IMR-90 (cell line): ENCODE measurements at regions not wholly inside any gene's neighbourhood (a gene's known extent, or its start where the extent isn't known, plus 50 kb on each side); places are given as distances from the start of the nearest gene placed in this dataset.

Source experiments
- ATAC-seq: fragments of 200-7000 bp; cut with Tn5 transposase; 2 replicates; pipeline ENCODE4 v1.9.1; 2020; ENCODE audit warnings: low read depth, mild to moderate bottlenecking, moderate library complexity
- BruUV-seq: library from RNA; stranded (reverse); fragments of 400-500 nt; replicated peaks from 2 replicates; lab custom pipeline; 2021; lab: Mats Ljungman, UMichigan
- CTCF ChIA-PET: fragments of 300-600 bp; formaldehyde crosslinking; extraction: SDS; loops from one replicate; lab custom pipeline; 2021; ENCODE audit warnings: antibody characterized with exemption; lab: Yijun Ruan, JAX
- POLR2A ChIA-PET: fragments of 300-600 bp; sonication (Branson Sonifier 250); formaldehyde crosslinking; loops from one replicate; lab custom pipeline; 2022; ENCODE audit warnings: antibody characterized with exemption; ENCODE audit not compliant: unreplicated experiment; lab: Charles Lee
- DNase-seq: peaks from one replicate; pipeline ENCODE4 v3.0.0; 2013
- H2AFZ ChIP-seq: replicated peaks from 2 replicates; pipeline ENCODE3; 2013; ENCODE audit warnings: low read length, mild to moderate bottlenecking; ENCODE audit not compliant: poor library complexity
- H2AK5ac ChIP-seq: 2 replicates; pipeline ENCODE4 v1.6.1; 2013; ENCODE audit warnings: low read depth, low read length, inconsistent platforms
- H2AK9ac ChIP-seq: replicated peaks from 2 replicates; pipeline ENCODE3; 2013; ENCODE audit warnings: mild to moderate bottlenecking, low read depth, low read length, moderate library complexity; ENCODE audit not compliant: poor library complexity
- H2BK120ac ChIP-seq: 2 replicates; pipeline ENCODE4 v1.6.1; 2013; ENCODE audit warnings: low read depth, low read length, inconsistent platforms
- H2BK15ac ChIP-seq: 3 replicates; pipeline ENCODE4 v1.6.1; 2013; ENCODE audit warnings: low read depth, low read length, inconsistent platforms
- H2BK20ac ChIP-seq: 2 replicates; pipeline ENCODE4 v1.6.1; 2013; ENCODE audit warnings: low read depth, mild to moderate bottlenecking, inconsistent platforms, low read length, moderate library complexity
- H2BK5ac ChIP-seq: 2 replicates; pipeline ENCODE4 v1.6.1; 2013; ENCODE audit warnings: mild to moderate bottlenecking, low read depth, low read length, inconsistent platforms; ENCODE audit not compliant: poor library complexity, severe bottlenecking
- H3K14ac ChIP-seq: replicated peaks from 2 replicates; pipeline ENCODE4 v1.6.1; 2013; ENCODE audit warnings: low read depth, low read length, inconsistent platforms
- H3K18ac ChIP-seq: 2 replicates; pipeline ENCODE4 v1.6.1; 2013; ENCODE audit warnings: low read depth, low read length, control low read depth
- H3K23ac ChIP-seq: 2 replicates; pipeline ENCODE4 v1.6.1; 2013; ENCODE audit warnings: low read depth, low read length, inconsistent platforms
- H3K27ac ChIP-seq: 2 replicates; pipeline ENCODE4 v1.5.1; 2013; ENCODE audit warnings: mild to moderate bottlenecking, control low read depth, low read length; ENCODE audit not compliant: insufficient read depth
- H3K27me3 ChIP-seq: 2 replicates; pipeline ENCODE4 v1.6.1; 2013; ENCODE audit warnings: low read length; ENCODE audit not compliant: control insufficient read depth, insufficient read depth
- H3K36me3 ChIP-seq: 2 replicates; pipeline ENCODE4 v1.6.1; 2013; ENCODE audit warnings: low read length, mixed read lengths; ENCODE audit not compliant: control insufficient read depth, insufficient read depth
- H3K4ac ChIP-seq: 2 replicates; pipeline ENCODE4 v1.6.1; 2013; ENCODE audit warnings: low read depth, low read length, inconsistent platforms
- H3K4me1 ChIP-seq: 2 replicates; pipeline ENCODE4 v1.6.1; 2013; ENCODE audit warnings: low read length, mixed read lengths; ENCODE audit not compliant: control insufficient read depth, insufficient read depth
- H3K4me2 ChIP-seq: 2 replicates; pipeline ENCODE4 v1.6.1; 2013; ENCODE audit warnings: low read depth, mild to moderate bottlenecking, control low read depth, low read length, moderate library complexity
- H3K4me3 ChIP-seq: 2 replicates; pipeline ENCODE4 v1.5.1; 2013; ENCODE audit warnings: low read depth, mild to moderate bottlenecking, control low read depth, low read length, moderate library complexity; ENCODE audit not compliant: insufficient read depth
- H3K56ac ChIP-seq: 2 replicates; pipeline ENCODE4 v1.6.1; 2013; ENCODE audit warnings: low read length, inconsistent platforms; ENCODE audit not compliant: insufficient read depth; ENCODE audit errors: extremely low read depth
- H3K79me1 ChIP-seq, 2 experiments: 2 replicates each; pipeline ENCODE4 v1.6.1; 2013; ENCODE audit warnings: low read length in 2 of 2, inconsistent platforms in 1 of 2, low read depth in 1 of 2
- H3K9ac ChIP-seq: 2 replicates; pipeline ENCODE4 v1.6.1; 2013; ENCODE audit warnings: low read depth, low read length, control low read depth
- H3K9me1 ChIP-seq: 2 replicates; pipeline ENCODE4 v1.6.1; 2013; ENCODE audit warnings: low read length, inconsistent platforms; ENCODE audit not compliant: insufficient read depth
- H3K9me3 ChIP-seq: 2 replicates; pipeline ENCODE4 v1.6.1; 2013; ENCODE audit warnings: low read length; ENCODE audit not compliant: control insufficient read depth, insufficient read depth
- H4K20me1 ChIP-seq: 2 replicates; pipeline ENCODE4 v1.6.1; 2013; ENCODE audit warnings: low read length, inconsistent platforms; ENCODE audit not compliant: insufficient read depth
- H4K5ac ChIP-seq: 2 replicates; pipeline ENCODE4 v1.6.1; 2013; ENCODE audit warnings: mild to moderate bottlenecking, low read depth, low read length, control low read depth
- H4K8ac ChIP-seq, 2 experiments: 2 replicates each; pipeline ENCODE4 v1.6.1; 2013; ENCODE audit warnings: low read depth in 2 of 2, low read length in 2 of 2, control low read depth in 1 of 2, inconsistent platforms in 1 of 2
- H4K91ac ChIP-seq: 2 replicates; pipeline ENCODE4 v1.6.1; 2013; ENCODE audit warnings: low read depth, low read length, inconsistent platforms; ENCODE audit not compliant: insufficient read depth
- BHLHE40 ChIP-seq: fragments of 150-350 bp; IDR thresholded peaks from 2 replicates; pipeline ENCODE4 v1.6.1; 2016; ENCODE audit warnings: mild to moderate bottlenecking, low read depth, low read length
- CEBPB ChIP-seq: IDR thresholded peaks from 2 replicates; pipeline ENCODE4 v1.6.1; 2012; ENCODE audit warnings: low read depth, low read length, improper control_type of control experiment
- CHD1 ChIP-seq: IDR thresholded peaks from 2 replicates; pipeline ENCODE4 v1.6.1; 2012; ENCODE audit warnings: low read depth, low read length, improper control_type of control experiment
- FOS ChIP-seq: fragments of 150-350 bp; IDR thresholded peaks from 2 replicates; pipeline ENCODE4 v1.6.1; 2016; ENCODE audit warnings: low read depth, low read length
- MAFK ChIP-seq: IDR thresholded peaks from 2 replicates; pipeline ENCODE4 v1.6.1; 2012; ENCODE audit warnings: low read depth, low read length, improper control_type of control experiment
- MXI1 ChIP-seq: IDR thresholded peaks from 2 replicates; pipeline ENCODE4 v1.6.1; 2012; ENCODE audit warnings: low read depth, mild to moderate bottlenecking, low read length, moderate library complexity, borderline replicate concordance
- NFE2L2 ChIP-seq: fragments of 150-350 bp; IDR thresholded peaks from 2 replicates; pipeline ENCODE4 v1.6.1; 2016; ENCODE audit warnings: low read depth, mild to moderate bottlenecking, low read length
- RAD21 ChIP-seq: IDR thresholded peaks from 2 replicates; pipeline ENCODE4 v1.6.1; 2012; ENCODE audit warnings: low read length, improper control_type of control experiment
- RCOR1 ChIP-seq: IDR thresholded peaks from 2 replicates; pipeline ENCODE4 v1.6.1; 2012; ENCODE audit warnings: mild to moderate bottlenecking, low read length, improper control_type of control experiment; ENCODE audit not compliant: insufficient replicate concordance
- SMC3 ChIP-seq: fragments of 150-350 bp; IDR thresholded peaks from 2 replicates; pipeline ENCODE4 v1.6.1; 2016; ENCODE audit warnings: low read depth, mild to moderate bottlenecking, antibody characterized with exemption, low read length, moderate library complexity
- WGBS, 2 experiments: methylation state at CpG; one replicate each; pipeline versions ENCODE4 v1.1.5 to v1.1.7; 2013; ENCODE audit warnings: missing lambda C conversion rate in 2 of 2; ENCODE audit not compliant: insufficient read length in 1 of 2; ENCODE audit errors: extremely low coverage in 2 of 2; 5-methylcytosine and 5-hydroxymethylcytosine counted together
- dilution Hi-C: fragments of 300-500 bp; cut with HindIII; formaldehyde crosslinking; loops from one replicate; pipeline ENCODE4 v1.14.3; 2018; ENCODE audit warnings: low sequenced_read_pairs; ENCODE audit not compliant: unreplicated experiment
- in situ Hi-C: fragments of 300-500 bp; cut with MboI; formaldehyde crosslinking; loops from 3 replicates; pipeline ENCODE4 v1.14.3; 2019; ENCODE audit warnings: low sequenced_read_pairs, inconsistent platforms, mixed read lengths
- intact Hi-C: fragments of 100-400 bp; cut with micrococcal nuclease; formaldehyde crosslinking; loops from 2 replicates; pipeline ENCODE4 v1.10.0; 2022
- TF ChIP-seq, protein P1 (sequence below): fragments of 150-350 bp; IDR thresholded peaks from 2 replicates; pipeline ENCODE4 v1.6.1; 2016; ENCODE audit warnings: low read depth, mild to moderate bottlenecking, low read length, moderate library complexity, borderline replicate concordance
- TF ChIP-seq, protein P2 (sequence below): conservative IDR thresholded peaks from 2 replicates; pipeline ENCODE4 v1.5.1; 2012; ENCODE audit warnings: mild to moderate bottlenecking, low read depth, low read length, improper control_type of control experiment

DNA sequence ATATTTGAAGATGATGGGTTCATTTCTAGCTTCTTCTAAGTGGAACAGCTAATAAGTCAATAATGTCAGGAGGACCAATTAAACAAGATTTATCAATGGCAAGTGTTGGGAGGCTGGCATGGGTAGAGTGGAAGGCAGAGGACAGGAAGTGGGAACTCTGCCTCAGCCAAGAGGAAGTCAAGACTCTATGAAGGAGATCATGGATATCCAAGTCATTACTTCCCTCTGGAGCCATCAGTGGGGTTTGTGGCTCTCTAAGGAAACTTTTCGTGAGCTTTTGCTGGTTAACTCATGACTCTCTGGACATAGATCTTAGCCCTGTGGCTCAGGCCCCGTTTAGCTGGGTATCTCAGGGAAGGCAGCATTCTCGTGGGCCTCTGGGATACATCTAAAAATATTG is 410.4 kb upstream of the ID2 start:
- no peak overlapping the region for H4K91ac ChIP-seq
- H3K9me1 ChIP-seq = no peaks in the 10 kb centered on the region
- CTCF ChIA-PET = no interaction called here
- no peak for TF ChIP-seq NFE2L2
- TF ChIP-seq, protein P1, sequence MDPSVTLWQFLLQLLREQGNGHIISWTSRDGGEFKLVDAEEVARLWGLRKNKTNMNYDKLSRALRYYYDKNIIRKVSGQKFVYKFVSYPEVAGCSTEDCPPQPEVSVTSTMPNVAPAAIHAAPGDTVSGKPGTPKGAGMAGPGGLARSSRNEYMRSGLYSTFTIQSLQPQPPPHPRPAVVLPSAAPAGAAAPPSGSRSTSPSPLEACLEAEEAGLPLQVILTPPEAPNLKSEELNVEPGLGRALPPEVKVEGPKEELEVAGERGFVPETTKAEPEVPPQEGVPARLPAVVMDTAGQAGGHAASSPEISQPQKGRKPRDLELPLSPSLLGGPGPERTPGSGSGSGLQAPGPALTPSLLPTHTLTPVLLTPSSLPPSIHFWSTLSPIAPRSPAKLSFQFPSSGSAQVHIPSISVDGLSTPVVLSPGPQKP = no peak
- TF ChIP-seq CEBPB = no peak
- TF ChIP-seq, protein P2, sequence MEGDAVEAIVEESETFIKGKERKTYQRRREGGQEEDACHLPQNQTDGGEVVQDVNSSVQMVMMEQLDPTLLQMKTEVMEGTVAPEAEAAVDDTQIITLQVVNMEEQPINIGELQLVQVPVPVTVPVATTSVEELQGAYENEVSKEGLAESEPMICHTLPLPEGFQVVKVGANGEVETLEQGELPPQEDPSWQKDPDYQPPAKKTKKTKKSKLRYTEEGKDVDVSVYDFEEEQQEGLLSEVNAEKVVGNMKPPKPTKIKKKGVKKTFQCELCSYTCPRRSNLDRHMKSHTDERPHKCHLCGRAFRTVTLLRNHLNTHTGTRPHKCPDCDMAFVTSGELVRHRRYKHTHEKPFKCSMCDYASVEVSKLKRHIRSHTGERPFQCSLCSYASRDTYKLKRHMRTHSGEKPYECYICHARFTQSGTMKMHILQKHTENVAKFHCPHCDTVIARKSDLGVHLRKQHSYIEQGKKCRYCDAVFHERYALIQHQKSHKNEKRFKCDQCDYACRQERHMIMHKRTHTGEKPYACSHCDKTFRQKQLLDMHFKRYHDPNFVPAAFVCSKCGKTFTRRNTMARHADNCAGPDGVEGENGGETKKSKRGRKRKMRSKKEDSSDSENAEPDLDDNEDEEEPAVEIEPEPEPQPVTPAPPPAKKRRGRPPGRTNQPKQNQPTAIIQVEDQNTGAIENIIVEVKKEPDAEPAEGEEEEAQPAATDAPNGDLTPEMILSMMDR = no peak
- TF ChIP-seq MXI1 = no peak
- no peak for TF ChIP-seq CHD1
- no peak for TF ChIP-seq MAFK
- TF ChIP-seq RCOR1 = no peak
- no peak for TF ChIP-seq RAD21
- no peak for TF ChIP-seq SMC3
- TF ChIP-seq FOS = no peak
- no peak for TF ChIP-seq BHLHE40
- no peak overlapping the region for H3K4ac ChIP-seq
- H2AK9ac ChIP-seq = no peak overlapping the region
- ATAC-seq (no peak), DNase-seq (no peak)
- POLR2A ChIA-PET = no interaction called here
- in situ Hi-C loops (no loop called here), dilution Hi-C loops (no loop called here), intact Hi-C loops (no loop called here)
- H3K27ac ChIP-seq = no peak overlapping the region
- H2BK15ac ChIP-seq = no peak overlapping the region
- H3K36me3 ChIP-seq = no peaks in the 10 kb centered on the region
- H3K14ac ChIP-seq = no peak overlapping the region
- no peak overlapping the region for H3K56ac ChIP-seq
- H4K5ac ChIP-seq = no peak overlapping the region
- H2BK120ac ChIP-seq = no peak overlapping the region
- H2BK5ac ChIP-seq = no peak overlapping the region
- H3K9me3 ChIP-seq = peaks cover 4% of the 10 kb centered on the region; the same call in 1 of the 2 replicates
- H2BK20ac ChIP-seq = no peak overlapping the region
- no CpG with 5 or more reads among the region's 3 CpGs for WGBS, 2 experiments
- no peaks in the 10 kb centered on the region for H4K20me1 ChIP-seq
- no peak overlapping the region for H3K9ac ChIP-seq
- no TSS peak for BruUV-seq
- peaks cover 2% of the 10 kb centered on the region for H3K27me3 ChIP-seq
- H3K4me2 ChIP-seq = no peak overlapping the region
- H3K4me1 ChIP-seq = no peaks in the 10 kb centered on the region
- H2AFZ ChIP-seq = no peak overlapping the region
- H3K79me1 ChIP-seq = no peaks in the 10 kb centered on the region
- no peak overlapping the region for H2AK5ac ChIP-seq
- H3K4me3 ChIP-seq = no peak overlapping the region
- H4K8ac ChIP-seq = no peak overlapping the region
- no peak overlapping the region for H3K23ac ChIP-seq
- no peak overlapping the region for H3K18ac ChIP-seq
